GM21526 (cell line): ENCODE measurements at regions not wholly inside any gene's neighbourhood (a gene's known extent, or its start where the extent isn't known, plus 50 kb on each side); places are given as distances from the start of the nearest gene placed in this dataset.
"Not testable (repeated sequence)": the region's sequence is repeated elsewhere in the genome, so short reads cannot be mapped to it uniquely, and the experiment has no call there.

Experiments used
- ATAC-seq: cut with Tn5 transposase; IDR thresholded peaks from one replicate; pipeline ENCODE4 v1.9.1; 2021; ENCODE audit warnings: moderate library complexity; ENCODE audit not compliant: unreplicated experiment, low FRiP score

- ATAC-seq: not testable (repeated sequence)
These were observed 118.0 kb downstream of the ATP6V0E2 start for GRCh38 chr7:149991652-149992302.

DNA sequence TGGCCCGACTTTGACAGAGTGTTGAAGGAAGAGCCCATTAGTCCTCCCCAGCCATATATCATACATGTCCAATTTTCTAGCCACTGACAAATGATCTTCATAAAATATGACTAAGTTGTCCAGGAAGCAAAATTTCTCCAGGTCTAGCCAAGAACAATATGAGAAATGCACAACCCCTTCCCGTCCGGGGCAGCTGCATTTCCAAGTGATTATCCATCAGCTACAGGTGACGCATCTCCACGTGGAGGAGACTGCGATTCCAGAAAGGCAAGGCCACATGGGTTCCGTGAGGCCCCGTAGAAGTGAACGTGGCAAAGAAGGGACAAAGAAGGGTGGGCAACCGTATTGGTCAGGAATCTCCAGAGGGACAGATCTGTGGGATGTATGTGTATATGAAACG lies 118.6 kb downstream of the ATP6V0E2 start:
- not testable (repeated sequence) for ATAC-seq

DNA sequence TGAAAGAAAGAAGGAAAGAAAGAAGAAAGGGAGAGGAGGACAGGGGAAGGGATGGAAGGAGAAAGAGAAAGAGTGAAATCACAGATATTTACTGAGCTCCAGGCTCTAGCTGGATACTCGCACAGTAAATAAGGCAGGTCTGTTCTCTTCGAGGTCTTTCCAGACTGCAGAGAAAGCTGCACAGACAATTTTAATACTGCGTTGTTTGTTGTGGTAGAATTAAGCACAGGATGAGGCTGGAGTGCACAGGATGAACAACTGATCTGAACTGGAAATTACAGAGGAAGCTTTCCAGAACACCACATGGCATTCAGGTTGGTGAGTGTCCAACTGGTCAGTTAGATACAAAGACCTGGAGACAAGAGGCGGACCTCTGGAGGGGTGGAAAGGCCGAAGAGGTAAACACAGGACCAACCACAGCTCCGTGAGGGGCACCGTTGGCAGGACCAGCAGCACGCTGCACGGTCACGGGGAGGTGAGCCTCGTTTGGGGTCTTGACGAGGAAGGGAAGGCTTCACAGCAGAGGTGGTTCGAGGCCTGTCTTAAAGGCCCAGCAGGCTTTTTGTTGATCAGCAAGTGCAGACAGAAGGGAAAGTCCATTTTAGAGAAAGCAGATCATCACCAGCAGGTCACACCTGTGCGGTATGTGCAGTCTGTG lies 121.7 kb downstream of the ATP6V0E2 start:
- not testable (repeated sequence) for ATAC-seq

- ATAC-seq: not testable (repeated sequence)
These were observed 127.2 kb downstream of the ATP6V0E2 start for GRCh38 chr7:150000780-150001599.

DNA sequence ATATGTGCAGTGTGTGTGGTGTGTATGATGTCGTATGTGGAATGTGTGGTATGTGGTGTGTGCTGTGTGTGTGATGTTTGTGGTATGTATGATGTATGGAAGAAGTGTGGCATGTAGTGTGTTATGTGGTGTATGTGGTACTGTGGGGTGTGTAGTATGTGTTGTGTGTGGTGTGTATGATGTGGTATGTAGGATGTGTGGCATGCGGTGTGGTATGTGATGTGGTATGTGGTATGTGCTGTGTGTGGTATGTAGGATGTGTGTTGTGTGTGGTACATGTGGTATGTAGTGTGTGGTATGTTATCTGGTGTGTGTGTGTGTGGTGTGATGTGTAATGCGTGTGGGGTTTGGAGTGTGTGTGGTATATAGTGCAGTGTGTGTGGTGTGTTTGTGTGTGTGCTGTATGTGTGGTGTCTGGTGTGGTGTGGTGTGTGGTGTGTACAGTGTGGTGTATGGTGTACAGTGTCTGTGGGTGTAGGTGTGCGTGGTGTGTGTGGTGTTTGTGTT lies 129.6 kb downstream of the ATP6V0E2 start:
- ATAC-seq: no peak

GRCh38 chr7:150003973-150004372 lies 130.2 kb downstream of the ATP6V0E2 start:
- not testable (repeated sequence) for ATAC-seq

DNA sequence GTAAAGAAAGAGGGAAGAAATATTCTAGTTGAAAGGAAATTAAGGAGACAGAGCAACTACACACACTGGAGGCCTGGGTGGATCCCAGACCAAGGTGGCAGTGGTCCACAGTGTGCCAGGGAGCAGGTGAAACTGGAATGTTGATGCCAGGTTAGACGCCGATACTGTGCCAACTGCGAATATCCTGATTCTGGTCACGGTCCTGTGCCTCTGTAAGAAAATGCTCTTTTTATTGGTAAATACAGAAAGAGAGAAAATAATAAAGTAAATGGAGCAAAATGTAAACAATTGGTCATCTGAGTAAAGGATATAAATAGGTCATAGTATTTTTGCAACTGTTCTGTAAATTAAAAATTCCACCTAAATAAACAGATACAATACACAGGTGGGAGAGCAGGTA lies 131.1 kb downstream of the ATP6V0E2 start:
- ATAC-seq: not testable (repeated sequence)

- not testable (repeated sequence) for ATAC-seq
These were observed 136.0 kb downstream of the ATP6V0E2 start for GRCh38 chr7:150009620-150010303.

DNA sequence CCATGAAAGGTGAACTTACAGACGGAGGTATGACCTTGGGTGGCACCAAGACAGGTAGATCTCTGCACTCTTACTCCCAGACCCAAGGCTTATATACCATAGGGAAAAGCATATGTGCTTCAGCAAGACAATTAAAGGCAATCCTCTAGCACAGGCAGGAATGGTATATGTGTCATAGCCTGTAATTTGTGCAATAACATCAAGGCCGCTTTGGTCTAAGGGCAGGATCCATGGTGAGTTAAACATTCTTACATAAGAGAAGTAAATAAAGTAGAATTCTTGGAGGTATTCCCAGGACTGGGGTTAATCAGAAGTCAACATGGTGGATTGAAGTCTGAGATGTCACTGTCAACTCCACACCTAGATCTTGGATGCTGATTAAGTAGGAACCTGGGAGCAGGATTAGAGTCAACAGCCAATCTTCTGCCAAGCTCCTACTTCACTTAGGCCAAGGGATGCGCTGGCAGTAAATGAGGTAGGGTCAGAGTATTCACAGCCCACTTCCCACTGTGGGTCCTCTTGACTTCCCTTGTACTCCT lies 143.0 kb downstream of the ATP6V0E2 start:
- not testable (repeated sequence) for ATAC-seq

DNA sequence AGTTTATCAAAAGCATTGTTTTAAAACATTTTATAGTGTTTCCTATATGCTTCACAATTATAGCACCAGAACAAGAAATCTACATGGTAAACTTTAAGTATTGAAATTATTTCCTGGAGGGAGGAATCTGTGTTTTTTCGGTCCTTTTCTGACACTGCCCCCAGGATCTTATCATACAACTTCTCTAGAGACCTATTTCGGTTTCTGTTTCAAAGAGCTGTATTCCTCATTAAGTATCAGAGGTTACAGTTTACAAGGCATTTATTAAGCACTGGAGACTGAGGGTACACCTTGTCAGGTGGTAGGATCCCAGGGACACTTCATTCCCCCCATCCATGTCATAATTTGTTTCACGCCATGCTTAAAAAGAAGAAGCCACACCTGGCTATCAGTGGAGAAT lies 146.4 kb downstream of the ATP6V0E2 start:
- not testable (repeated sequence) for ATAC-seq

DNA sequence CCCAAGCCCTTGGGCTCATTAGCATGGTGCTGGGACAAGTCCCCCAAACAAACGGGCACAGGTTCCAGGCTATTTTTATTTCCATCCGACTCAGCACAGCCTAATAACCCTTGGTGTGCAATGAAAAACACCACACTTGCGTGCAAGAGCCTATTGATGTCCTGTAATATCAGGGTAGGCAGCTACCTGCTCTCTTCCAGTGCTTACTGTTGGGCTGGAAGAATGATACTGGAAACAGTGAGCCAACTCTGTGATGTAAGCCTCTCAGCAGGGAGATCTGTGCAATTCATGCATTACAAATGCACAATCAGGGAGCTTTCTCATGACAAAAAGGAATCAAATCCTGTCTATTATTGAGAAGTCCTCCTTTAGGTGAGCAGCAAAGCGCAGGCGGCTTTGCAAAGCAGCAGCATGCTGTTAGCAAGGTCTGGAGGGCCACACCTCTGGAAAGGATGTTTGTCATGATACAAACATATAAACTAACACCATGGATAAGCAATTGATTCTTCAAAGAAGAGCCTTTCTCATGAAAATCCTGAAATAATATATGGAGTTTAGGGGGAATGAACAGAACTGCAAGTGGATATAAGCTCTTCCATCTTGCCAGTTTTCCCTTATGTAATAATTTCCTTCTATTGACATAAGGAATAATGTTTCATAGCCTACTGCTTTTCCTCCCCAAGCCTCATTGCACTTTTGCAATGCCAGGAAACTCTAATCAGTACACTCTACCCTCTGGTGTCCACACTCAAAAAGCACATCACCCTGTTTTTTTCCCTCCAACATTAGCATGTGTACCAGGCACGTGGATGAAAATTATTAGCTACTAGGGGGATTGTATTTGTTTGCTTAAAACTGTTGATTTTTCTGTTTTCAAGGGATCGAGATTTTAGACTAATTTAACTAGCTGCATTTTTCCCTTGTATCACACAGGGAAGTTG lies 151.1 kb downstream of the ATP6V0E2 start:
- not testable (repeated sequence) for ATAC-seq

DNA sequence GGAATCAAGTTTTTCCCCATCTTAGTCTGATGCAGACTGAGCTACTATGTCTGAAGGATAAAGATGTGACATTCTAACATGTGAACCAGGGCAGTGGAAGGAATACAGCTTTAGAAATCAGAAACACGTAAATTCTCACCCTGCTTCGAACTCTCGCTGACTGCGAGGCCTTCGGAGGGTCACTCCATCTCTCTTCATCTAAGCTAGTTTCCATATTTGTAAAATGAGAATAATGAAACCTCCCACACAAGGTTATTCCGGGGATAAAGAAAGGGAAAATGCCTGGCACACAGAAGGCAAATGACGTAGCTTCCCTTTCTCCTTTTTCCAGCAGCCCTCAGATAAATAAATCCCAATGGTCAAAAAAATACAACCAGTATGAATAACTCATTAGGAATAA lies 152.0 kb downstream of the ATP6V0E2 start:
- not testable (repeated sequence) for ATAC-seq

GRCh38 chr7:150028344-150029012 lies 154.7 kb downstream of the ATP6V0E2 start:
- ATAC-seq: not testable (repeated sequence)

DNA sequence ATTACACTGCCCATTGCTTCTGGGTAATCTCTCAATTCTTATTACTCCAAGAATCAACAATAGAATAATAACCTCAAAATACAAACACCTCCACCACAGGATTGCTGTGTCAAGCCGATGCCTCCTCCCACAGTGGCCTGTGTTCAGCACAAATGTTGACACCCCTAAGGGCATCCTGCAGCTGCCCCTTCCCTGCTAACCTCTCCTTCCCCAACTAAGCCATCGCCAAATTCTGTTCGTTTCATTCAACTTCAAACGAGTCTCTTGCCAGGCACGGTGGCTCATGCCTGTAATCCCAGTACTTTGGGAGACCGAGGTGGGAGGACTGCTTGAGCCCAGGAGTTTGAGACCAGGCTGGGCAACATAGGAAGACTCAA lies 155.2 kb downstream of the ATP6V0E2 start:
- not testable (repeated sequence) for ATAC-seq

- not testable (repeated sequence) for ATAC-seq
These were observed 158.0 kb downstream of the ATP6V0E2 start for GRCh38 chr7:150031733-150032132.

DNA sequence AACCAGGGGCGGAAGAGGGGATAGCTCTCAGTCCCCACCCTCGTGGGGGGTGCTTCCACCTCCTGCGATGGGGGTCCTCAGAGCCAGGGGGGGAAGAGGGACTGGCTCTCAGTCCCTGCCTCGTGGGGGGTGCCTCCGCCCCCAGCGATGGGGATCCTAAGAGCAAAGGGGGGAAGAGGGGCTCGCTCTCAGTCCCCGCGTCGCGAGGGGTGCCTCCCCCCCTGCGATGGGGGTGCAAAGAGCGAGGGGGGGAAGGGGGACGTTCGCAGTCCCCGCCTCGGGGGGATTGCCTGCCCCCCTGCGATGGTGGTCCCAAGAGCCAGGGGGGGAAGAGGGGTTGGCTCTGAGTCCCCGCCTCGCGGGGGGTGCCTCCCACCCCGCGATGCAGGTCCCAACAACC lies 159.9 kb downstream of the ATP6V0E2 start:
- not testable (repeated sequence) for ATAC-seq

DNA sequence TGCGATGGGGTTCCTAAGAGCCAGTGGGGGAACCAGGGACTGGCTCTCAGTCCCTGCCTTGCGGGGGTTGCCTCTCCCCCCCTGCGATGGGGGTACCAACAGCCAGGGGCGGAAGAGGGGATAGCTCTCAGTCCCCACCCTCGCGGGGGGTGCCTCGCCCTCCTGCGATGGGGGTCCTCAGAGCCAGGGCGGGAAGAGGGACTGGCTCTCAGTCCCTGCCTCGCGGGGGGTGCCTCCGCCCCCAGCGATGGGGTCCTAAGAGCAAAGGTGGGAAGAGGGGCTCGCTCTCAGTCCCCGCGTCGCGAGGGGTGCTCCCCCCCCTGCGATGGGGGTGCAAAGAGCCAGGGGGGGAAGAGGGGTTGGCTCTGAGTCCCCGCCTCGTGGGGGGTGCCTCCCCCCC lies 162.0 kb downstream of the ATP6V0E2 start:
- not testable (repeated sequence) for ATAC-seq

GRCh38 chr7:150039061-150039460 lies 165.3 kb downstream of the ATP6V0E2 start:
- ATAC-seq: not testable (repeated sequence)

GRCh38 chr7:150042281-150042680 lies 168.5 kb downstream of the ATP6V0E2 start:
- not testable (repeated sequence) for ATAC-seq
